Testis (tissue), 2 donors: ENCODE measurements at regions not wholly inside any gene's neighbourhood (a gene's known extent, or its start where the extent isn't known, plus 50 kb on each side); places are given as distances from the start of the nearest gene placed in this dataset.

ENCODE experiments used
- DNase-seq: peaks from one replicate; pipeline ENCODE4 v3.0.0-alpha.2; 2019
- H3K27ac ChIP-seq, 2 donors: fragments of 200-600 bp; sonication (generic); one replicate each; pipeline ENCODE4 v1.5.1; 2019
- H3K27me3 ChIP-seq: fragments of 200-600 bp; sonication (generic); one replicate; pipeline ENCODE4 v1.5.1; 2019
- H3K36me3 ChIP-seq: fragments of 200-600 bp; sonication (generic); one replicate; pipeline ENCODE4 v1.5.1; 2017; ENCODE audit warnings: low read depth; ENCODE audit errors: missing control alignments
- H3K4me1 ChIP-seq: fragments of 200-600 bp; sonication (generic); one replicate; pipeline ENCODE4 v1.5.1; 2019
- H3K4me3 ChIP-seq, 2 donors: fragments of 200-600 bp; sonication (generic); one replicate each; pipeline ENCODE4 v1.5.1; 2017 to 2019
- H3K9me3 ChIP-seq: fragments of 200-600 bp; sonication (generic); one replicate; pipeline ENCODE4 v1.5.1; 2017
- CTCF ChIP-seq, 3 experiments: fragments of 450-650 bp in 2 of 3; fragments of 200-600 bp in 1 of 3; sonication (generic) in 1 of 3; IDR thresholded peaks; one replicate each; pipeline ENCODE4 v1.5.1; 2016 to 2019; ENCODE audit warnings: antibody characterized with exemption in 3 of 3, mild to moderate bottlenecking in 2 of 3, moderate library complexity in 1 of 3
- POLR2A ChIP-seq: fragments of 450-650 bp; IDR thresholded peaks from one replicate; pipeline ENCODE4 v1.6.1; 2017; ENCODE audit warnings: antibody characterized with exemption, mild to moderate bottlenecking, moderate library complexity
- WGBS, 2 donors: methylation state at CpG; one replicate each; pipeline ENCODE4 v1.1.5; 2018; 5-methylcytosine and 5-hydroxymethylcytosine counted together
- intact Hi-C: fragments of 100-400 bp; cut with DNase I; formaldehyde crosslinking; loops from one replicate; pipeline ENCODE4 v1.15.1; 2023; ENCODE audit warnings: low total_unique reads

DNA sequence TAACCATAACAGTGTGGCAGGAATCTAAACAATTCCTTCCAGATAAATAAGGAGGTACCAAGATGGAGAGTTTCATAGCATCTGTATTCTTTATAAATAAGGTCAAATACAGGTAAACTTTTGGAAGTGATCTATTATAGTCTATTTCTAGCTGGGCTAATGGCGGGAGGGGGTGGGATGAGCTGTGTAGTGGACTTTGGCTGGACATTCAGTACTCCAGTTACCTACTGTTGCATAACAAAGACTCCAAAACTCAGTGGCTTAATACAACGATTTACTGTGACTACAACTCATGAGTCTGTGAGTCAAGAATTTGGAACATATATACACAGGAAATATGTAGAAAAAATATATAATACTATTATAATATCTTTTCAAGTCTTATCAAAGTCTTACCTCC, 496.1 kb downstream of the BCL11B start:
- intact Hi-C loops = no loop called here
- Histone ChIP-seq H3K27ac (no peak overlapping the region), H3K27me3 (no peaks in the 10 kb centered on the region), H3K36me3 (no peaks in the 10 kb centered on the region), H3K4me1 (no peaks in the 10 kb centered on the region), H3K9me3 (no peaks in the 10 kb centered on the region), H3K4me3 (no peak overlapping the region)
- WGBS, 2 donors = 68 to 72% methylated on average over 2 of the region's 2 CpGs
- TF ChIP-seq POLR2A (no peak), CTCF (IDR thresholded peaks at IDR 0.05) (no peak)
- no peak for DNase-seq

GRCh38 chr14:98782062-98782461, 489.9 kb downstream of the BCL11B start:
- WGBS, 2 donors = 91 to 95% methylated on average over 5 of the region's 5 CpGs

GRCh38 chr14:98785578-98785977, 486.4 kb downstream of the BCL11B start:
- no peaks in the 10 kb centered on the region for H3K4me1 ChIP-seq
- WGBS, 2 donors = 67 to 74% methylated on average over 6 of the region's 6 CpGs
- intact Hi-C loops = no loop called here
- DNase-seq = no peak
- H3K4me3 ChIP-seq = no peak overlapping the region
- H3K27me3 ChIP-seq = no peaks in the 10 kb centered on the region
- H3K27ac ChIP-seq = no peak overlapping the region
- H3K9me3 ChIP-seq = no peaks in the 10 kb centered on the region
- no peaks in the 10 kb centered on the region for H3K36me3 ChIP-seq
- TF ChIP-seq POLR2A (no peak), CTCF (IDR thresholded peaks at IDR 0.05) (no peak)

More at GRCh38 chr14:98782062-98782461, 489.9 kb downstream of the BCL11B start:
- TF ChIP-seq CTCF (IDR thresholded peaks at IDR 0.05) (no peak), POLR2A (no peak)
- no peak for DNase-seq
- no peaks in the 10 kb centered on the region for H3K9me3 ChIP-seq
- intact Hi-C loops = no loop called here
- H3K27ac ChIP-seq = no peak overlapping the region
- H3K4me1 ChIP-seq = no peaks in the 10 kb centered on the region
- H3K27me3 ChIP-seq = no peaks in the 10 kb centered on the region
- H3K4me3 ChIP-seq = no peak overlapping the region
- no peaks in the 10 kb centered on the region for H3K36me3 ChIP-seq

DNA sequence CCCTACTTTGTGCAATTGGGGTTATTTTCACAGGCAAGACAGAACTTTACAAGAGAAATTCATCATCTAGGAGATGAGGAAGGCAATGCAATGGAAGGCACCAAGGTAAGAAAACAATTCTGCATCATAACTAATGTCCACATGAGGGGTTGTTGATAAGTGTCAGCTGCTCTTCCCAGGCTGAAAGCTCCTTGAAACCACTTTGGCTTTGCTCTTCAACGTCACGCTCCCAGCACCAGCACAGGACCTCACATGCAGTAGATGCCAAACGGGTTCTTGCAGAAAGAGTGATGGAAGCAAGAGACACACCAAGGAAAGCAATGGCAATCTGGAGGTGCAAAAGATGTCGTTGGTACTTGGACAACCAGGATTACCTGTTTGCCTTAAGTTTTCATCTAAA, 485.5 kb downstream of the BCL11B start:
- no peak overlapping the region for H3K4me3 ChIP-seq
- no peaks in the 10 kb centered on the region for H3K36me3 ChIP-seq
- H3K27me3 ChIP-seq = no peaks in the 10 kb centered on the region
- intact Hi-C loops = no loop called here
- H3K27ac ChIP-seq = no peak overlapping the region
- DNase-seq = no peak
- no peak for TF ChIP-seq CTCF (IDR thresholded peaks at IDR 0.05)
- TF ChIP-seq POLR2A = no peak
- WGBS, 2 donors = 62 to 80% methylated on average over 4 of the region's 4 CpGs
- no peaks in the 10 kb centered on the region for H3K9me3 ChIP-seq
- H3K4me1 ChIP-seq = no peaks in the 10 kb centered on the region

GRCh38 chr14:98791661-98792060, 480.3 kb downstream of the BCL11B start:
- WGBS, 2 donors = 89 to 95% methylated on average over 3 of the region's 3 CpGs

More at GRCh38 chr14:98791661-98792060, 480.3 kb downstream of the BCL11B start:
- intact Hi-C loops = no loop called here
- H3K27ac ChIP-seq = no peak overlapping the region
- H3K27me3 ChIP-seq = no peaks in the 10 kb centered on the region
- H3K36me3 ChIP-seq = no peaks in the 10 kb centered on the region
- no peak overlapping the region for H3K4me3 ChIP-seq
- no peak for DNase-seq
- H3K9me3 ChIP-seq = no peaks in the 10 kb centered on the region
- TF ChIP-seq CTCF (IDR thresholded peaks at IDR 0.05) = no peak
- no peak for TF ChIP-seq POLR2A
- H3K4me1 ChIP-seq = no peaks in the 10 kb centered on the region
